Upper lobe of left lung (tissue), 6 donors: ENCODE measurements at regions not wholly inside any gene's neighbourhood (a gene's known extent, or its start where the extent isn't known, plus 50 kb on each side); places are given as distances from the start of the nearest gene placed in this dataset.
"Not testable (repeated sequence)": the region's sequence is repeated elsewhere in the genome, so short reads cannot be mapped to it uniquely, and the experiment has no call there.

Source experiments
- ATAC-seq, 2 donors: fragments of 200-7000 bp; cut with Tn5 transposase; one replicate each; pipeline ENCODE4 v1.9.1; 2022; ENCODE audit warnings: mild to moderate bottlenecking in 2 of 2, moderate library complexity in 2 of 2; ENCODE audit not compliant: low FRiP score in 2 of 2
- DNase-seq, 2 donors: peaks; one replicate each; pipeline ENCODE4 v3.0.0-alpha.2; 2019 to 2020
- H3K27ac ChIP-seq, 4 donors: fragments of 200-600 bp; sonication (generic); one replicate each; pipeline ENCODE4 v1.5.1; 2016 to 2019
- H3K27me3 ChIP-seq, 4 donors: fragments of 200-600 bp; sonication (generic); one replicate each; pipeline ENCODE4 v1.5.1; 2017 to 2019
- H3K36me3 ChIP-seq, 4 donors: fragments of 200-600 bp; sonication (generic); one replicate each; pipeline ENCODE4 v1.5.1; 2016 to 2019
- H3K4me1 ChIP-seq, 4 donors: fragments of 200-600 bp; sonication (generic); one replicate each; pipeline ENCODE4 v1.5.1; 2018 to 2019
- H3K4me3 ChIP-seq, 4 donors: fragments of 200-600 bp; sonication (generic); one replicate each; pipeline ENCODE4 v1.5.1; 2017 to 2019; ENCODE audit warnings: mild to moderate bottlenecking in 2 of 4, moderate library complexity in 1 of 4
- H3K9me3 ChIP-seq, 4 donors: fragments of 200-600 bp; sonication (generic); one replicate each; pipeline ENCODE4 v1.5.1; 2018 to 2019
- EP300 ChIP-seq, 4 donors: sonication (generic); formaldehyde crosslinking; IDR thresholded peaks; one replicate each; pipeline ENCODE4 v1.5.1; 2017; ENCODE audit warnings: antibody characterized with exemption in 4 of 4, control low read depth in 2 of 4
- POLR2A ChIP-seq, 4 donors: fragments of 450-650 bp; IDR thresholded peaks; one replicate each; pipeline ENCODE4 v1.5.1; 2016 to 2017; ENCODE audit warnings: antibody characterized with exemption in 4 of 4, mild to moderate bottlenecking in 2 of 4
- POLR2AphosphoS5 ChIP-seq, 2 donors: sonication (generic); formaldehyde crosslinking; IDR thresholded peaks; one replicate each; pipeline ENCODE4 v1.5.1; 2017; ENCODE audit warnings: antibody characterized with exemption in 2 of 2
- WGBS, 2 donors: methylation state at CpG; one replicate each; pipeline ENCODE4 v1.1.5; 2017 to 2018; 5-methylcytosine and 5-hydroxymethylcytosine counted together
- TF ChIP-seq, protein P1 (sequence below), 6 experiments: fragments of 450-650 bp in 4 of 6; fragments of 200-600 bp in 2 of 6; sonication (generic) in 2 of 6; IDR thresholded peaks; one replicate each; pipeline ENCODE4 v1.5.1; 2016 to 2019; ENCODE audit warnings: antibody characterized with exemption in 6 of 6
- donor health status: DM: no; HTN: no; CAD: no; lungs with moderate emphysema.
- donor health status: DM: no; HTN: yes; CAD: no; lungs with severe emphysema.

DNA sequence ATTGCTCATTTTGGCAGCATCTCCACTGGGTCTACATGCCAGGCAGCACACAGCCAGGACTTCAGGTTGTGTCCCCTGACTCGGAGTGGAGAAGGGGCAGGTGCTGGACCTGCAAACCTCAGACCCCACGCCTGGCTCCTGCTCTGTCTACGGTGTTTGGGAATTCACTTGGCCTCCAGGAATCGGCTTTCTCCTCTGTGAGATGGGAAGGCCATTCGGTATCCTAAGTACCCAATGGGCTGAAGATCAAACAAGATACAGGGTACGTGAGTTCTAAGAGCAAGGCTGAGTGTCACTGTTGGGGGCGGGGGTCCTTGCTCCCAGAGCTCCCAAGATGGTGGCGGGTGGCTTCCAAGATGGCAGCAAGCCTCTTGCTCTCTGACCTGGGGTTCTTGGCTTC, 73.2 kb upstream of the EN2 start:
- TF ChIP-seq EP300 (IDR thresholded peaks at IDR 0.05) (no peak), POLR2AphosphoS5 (IDR thresholded peaks at IDR 0.05) (no peak), POLR2A (IDR thresholded peaks at IDR 0.05) (no peak)
- TF ChIP-seq, protein P1, sequence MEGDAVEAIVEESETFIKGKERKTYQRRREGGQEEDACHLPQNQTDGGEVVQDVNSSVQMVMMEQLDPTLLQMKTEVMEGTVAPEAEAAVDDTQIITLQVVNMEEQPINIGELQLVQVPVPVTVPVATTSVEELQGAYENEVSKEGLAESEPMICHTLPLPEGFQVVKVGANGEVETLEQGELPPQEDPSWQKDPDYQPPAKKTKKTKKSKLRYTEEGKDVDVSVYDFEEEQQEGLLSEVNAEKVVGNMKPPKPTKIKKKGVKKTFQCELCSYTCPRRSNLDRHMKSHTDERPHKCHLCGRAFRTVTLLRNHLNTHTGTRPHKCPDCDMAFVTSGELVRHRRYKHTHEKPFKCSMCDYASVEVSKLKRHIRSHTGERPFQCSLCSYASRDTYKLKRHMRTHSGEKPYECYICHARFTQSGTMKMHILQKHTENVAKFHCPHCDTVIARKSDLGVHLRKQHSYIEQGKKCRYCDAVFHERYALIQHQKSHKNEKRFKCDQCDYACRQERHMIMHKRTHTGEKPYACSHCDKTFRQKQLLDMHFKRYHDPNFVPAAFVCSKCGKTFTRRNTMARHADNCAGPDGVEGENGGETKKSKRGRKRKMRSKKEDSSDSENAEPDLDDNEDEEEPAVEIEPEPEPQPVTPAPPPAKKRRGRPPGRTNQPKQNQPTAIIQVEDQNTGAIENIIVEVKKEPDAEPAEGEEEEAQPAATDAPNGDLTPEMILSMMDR (IDR thresholded peaks at IDR 0.05) = no peak
- WGBS, 2 donors = 82 to 86% methylated on average over 7 to 8 of the region's 8 CpGs
- DNase-seq (no peak), ATAC-seq (no peak)
- Histone ChIP-seq H3K4me1 (peaks cover 8 to 29% (median 21%) of the 10 kb centered on the region in 4 donors), H3K27me3 (peaks cover 0 to 42% (median 26%) of the 10 kb centered on the region in 4 donors), H3K27ac (no peak overlapping the region), H3K36me3 (no peaks in the 10 kb centered on the region), H3K9me3 (no peaks in the 10 kb centered on the region), H3K4me3 (no peak overlapping the region)

DNA sequence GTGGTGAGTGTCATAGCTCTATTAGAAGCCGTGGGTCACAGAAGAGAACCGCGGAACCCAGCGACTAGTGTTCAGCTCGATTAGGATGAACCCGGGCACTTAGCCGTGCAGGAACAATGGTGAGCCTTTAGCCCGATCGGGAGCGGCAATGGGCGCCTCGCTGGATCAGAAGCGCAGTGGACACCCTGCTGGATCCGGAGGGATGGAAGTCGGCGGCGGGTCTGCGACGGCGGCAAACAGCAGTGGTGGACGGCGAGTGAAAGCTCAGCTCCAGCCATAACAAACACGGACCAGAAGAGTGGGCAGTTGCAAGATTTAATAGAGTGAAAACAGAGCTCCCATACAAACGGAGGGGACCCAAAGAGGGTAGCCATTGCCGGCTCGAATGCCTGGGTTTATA, 72.7 kb upstream of the EN2 start:
- peak in 1 of 2 donors; percentile 71 for DNase-seq
- ATAC-seq, H3K4me3 ChIP-seq, H3K36me3 ChIP-seq, H3K9me3 ChIP-seq, H3K27ac ChIP-seq: not testable (repeated sequence)
- H3K4me1 ChIP-seq = peaks cover 8 to 24% (median 21%) of the 10 kb centered on the region in 4 donors
- WGBS, 2 donors = 86 to 90% methylated on average over 26 of the region's 26 CpGs
- peaks cover 0 to 37% (median 24%) of the 10 kb centered on the region in 4 donors for H3K27me3 ChIP-seq

DNA sequence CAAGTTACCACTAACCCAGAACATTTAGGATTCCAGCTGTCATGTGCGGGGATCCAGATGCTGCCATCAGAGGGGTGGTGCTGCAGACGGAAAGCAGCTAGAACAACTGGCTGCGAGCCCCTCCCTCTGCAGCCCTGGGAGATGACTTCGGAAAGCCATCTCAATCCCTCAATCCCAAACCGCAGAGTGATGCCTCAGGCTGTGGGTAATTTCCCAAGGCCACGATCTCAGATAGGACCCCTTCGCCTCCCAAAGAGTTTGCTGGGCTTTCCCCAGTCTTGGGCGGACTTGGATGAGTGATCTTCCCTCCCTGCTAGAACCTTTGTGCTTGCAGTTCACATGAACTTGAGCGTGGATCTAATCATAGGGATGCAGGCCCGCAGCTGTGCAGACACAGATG, 71.3 kb upstream of the EN2 start:
- Histone ChIP-seq H3K4me3 (no peak overlapping the region), H3K36me3 (no peaks in the 10 kb centered on the region), H3K27ac (no peak overlapping the region), H3K27me3 (peaks cover 0 to 23% (median 14%) of the 10 kb centered on the region in 4 donors), H3K9me3 (no peaks in the 10 kb centered on the region), H3K4me1 (peaks cover 7 to 10% (median 9%) of the 10 kb centered on the region in 4 donors)
- no peak for TF ChIP-seq POLR2AphosphoS5 (IDR thresholded peaks at IDR 0.05)
- ATAC-seq = no peak
- DNase-seq = no peak
- WGBS, 2 donors = 71 to 74% methylated on average over 6 to 10 of the region's 10 CpGs

DNA sequence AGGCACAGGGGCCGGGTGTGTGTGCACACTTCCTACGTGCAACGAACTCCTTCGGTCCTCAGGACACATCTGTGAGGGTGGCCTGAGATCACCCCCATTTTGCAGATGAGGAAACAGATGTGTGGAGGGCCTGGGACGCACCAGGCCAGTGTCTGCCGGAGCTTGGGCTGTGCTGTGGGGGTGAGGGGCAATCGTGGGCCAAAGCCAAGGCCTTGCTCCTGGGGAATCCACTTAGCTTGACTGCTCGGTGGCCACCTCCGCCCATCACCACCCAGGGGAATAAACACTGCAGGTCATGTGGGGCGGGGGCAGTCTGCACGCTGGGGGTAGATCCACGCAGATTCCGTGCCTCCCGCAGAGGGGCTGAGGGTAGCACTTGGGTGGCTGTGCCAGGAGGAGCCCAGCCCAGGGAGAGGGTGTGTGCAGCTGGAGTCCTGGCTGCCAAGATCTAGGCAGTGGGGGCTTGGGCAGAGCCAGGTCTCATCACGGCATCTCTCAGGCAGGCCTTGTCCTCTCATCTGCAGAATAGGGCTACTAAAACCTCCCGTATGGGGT, 70.8 kb upstream of the EN2 start:
- TF ChIP-seq EP300 (IDR thresholded peaks at IDR 0.05) (no peak), POLR2AphosphoS5 (IDR thresholded peaks at IDR 0.05) (no peak), POLR2A (IDR thresholded peaks at IDR 0.05) (no peak)
- TF ChIP-seq, protein P1 (IDR thresholded peaks at IDR 0.05) = no peak
- H3K27me3 ChIP-seq = peaks cover 0 to 18% (median 12%) of the 10 kb centered on the region in 4 donors
- H3K9me3 ChIP-seq = no peaks in the 10 kb centered on the region
- WGBS, 2 donors = 56 to 61% methylated on average over 7 to 15 of the region's 16 CpGs
- ATAC-seq = no peak
- peaks cover 2 to 5% (median 4%) of the 10 kb centered on the region in 4 donors for H3K4me1 ChIP-seq
- no peak for DNase-seq
- H3K36me3 ChIP-seq = no peaks in the 10 kb centered on the region
- no peak overlapping the region for H3K27ac ChIP-seq
- H3K4me3 ChIP-seq = no peak overlapping the region

DNA sequence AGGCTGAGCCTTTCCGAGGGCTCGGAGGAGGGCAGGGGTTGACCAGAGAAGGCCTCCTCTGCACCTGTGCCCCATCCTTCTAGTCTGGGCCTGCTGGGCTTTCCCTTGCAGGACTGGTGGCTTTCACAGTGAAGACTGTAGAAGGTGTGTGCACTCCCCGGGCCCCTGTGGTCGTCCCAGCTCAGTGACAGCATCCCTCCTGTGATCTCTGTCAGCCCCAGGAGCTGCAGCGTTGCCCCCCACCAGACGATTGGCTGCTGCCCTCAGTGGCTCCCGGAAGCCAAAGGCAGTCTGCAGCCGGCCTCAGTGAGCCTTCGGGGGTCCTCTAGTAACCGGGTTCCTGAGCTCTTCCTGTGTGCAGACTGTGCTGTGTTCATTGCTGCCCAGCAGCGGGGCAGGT, 69.4 kb upstream of the EN2 start:
- Histone ChIP-seq H3K27me3 (peaks cover 0 to 6% (median 3%) of the 10 kb centered on the region in 4 donors), H3K27ac (no peak overlapping the region), H3K4me1 (no peaks in the 10 kb centered on the region), H3K4me3 (no peak overlapping the region), H3K36me3 (no peaks in the 10 kb centered on the region), H3K9me3 (no peaks in the 10 kb centered on the region)
- ATAC-seq = no peak
- TF ChIP-seq POLR2AphosphoS5 (IDR thresholded peaks at IDR 0.05) (no peak), EP300 (IDR thresholded peaks at IDR 0.05) (no peak), POLR2A (IDR thresholded peaks at IDR 0.05) (no peak)
- TF ChIP-seq, protein P1 (IDR thresholded peaks at IDR 0.05) = no peak
- no peak for DNase-seq
- 65 to 88% methylated on average over 2 to 10 of the region's 11 CpGs for WGBS, 2 donors

DNA sequence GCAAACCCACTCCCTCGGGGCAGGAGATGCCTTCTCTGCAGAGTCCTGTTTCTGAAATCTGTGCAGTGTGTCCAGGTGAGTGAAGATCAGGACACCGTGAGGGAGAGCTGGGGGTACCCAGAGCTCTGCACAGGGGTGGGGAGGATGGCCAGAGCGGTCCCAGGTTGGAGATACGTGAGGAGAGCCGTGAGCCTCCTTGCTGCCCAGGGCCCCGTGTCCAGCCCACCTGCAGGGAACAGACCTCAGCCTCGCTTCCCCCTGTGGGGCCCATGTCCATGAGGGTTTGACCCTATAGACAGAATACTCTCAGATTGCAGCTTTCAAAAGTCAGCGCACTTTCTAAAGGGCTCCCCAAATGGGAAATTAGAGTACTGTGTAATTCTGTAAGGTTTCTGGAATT, 66.5 kb upstream of the EN2 start:
- Histone ChIP-seq H3K9me3 (no peaks in the 10 kb centered on the region), H3K27ac (no peak overlapping the region), H3K36me3 (no peaks in the 10 kb centered on the region), H3K27me3 (no peaks in the 10 kb centered on the region), H3K4me3 (no peak overlapping the region), H3K4me1 (no peaks in the 10 kb centered on the region)
- TF ChIP-seq POLR2AphosphoS5 (IDR thresholded peaks at IDR 0.05) = no peak
- no peak for TF ChIP-seq EP300 (IDR thresholded peaks at IDR 0.05)
- TF ChIP-seq, protein P1 (IDR thresholded peaks at IDR 0.05) = no peak
- no peak for TF ChIP-seq POLR2A (IDR thresholded peaks at IDR 0.05)
- WGBS, 2 donors = 83 to 100% methylated on average over 1 to 8 of the region's 8 CpGs
- no peak for ATAC-seq
- DNase-seq = no peak
